Hematopoietic multipotent progenitor cell treated with erythropoietin and hydrocortisone succinate and interleukin-3 and kit ligand, for 8 days (in vitro differentiated cells): ENCODE measurements at regions not wholly inside any gene's neighbourhood (a gene's known extent, or its start where the extent isn't known, plus 50 kb on each side); places are given as distances from the start of the nearest gene placed in this dataset.

Source experiments
- DNase-seq: peaks from one replicate; pipeline ENCODE4 v3.0.0-alpha.2; 2015

DNA sequence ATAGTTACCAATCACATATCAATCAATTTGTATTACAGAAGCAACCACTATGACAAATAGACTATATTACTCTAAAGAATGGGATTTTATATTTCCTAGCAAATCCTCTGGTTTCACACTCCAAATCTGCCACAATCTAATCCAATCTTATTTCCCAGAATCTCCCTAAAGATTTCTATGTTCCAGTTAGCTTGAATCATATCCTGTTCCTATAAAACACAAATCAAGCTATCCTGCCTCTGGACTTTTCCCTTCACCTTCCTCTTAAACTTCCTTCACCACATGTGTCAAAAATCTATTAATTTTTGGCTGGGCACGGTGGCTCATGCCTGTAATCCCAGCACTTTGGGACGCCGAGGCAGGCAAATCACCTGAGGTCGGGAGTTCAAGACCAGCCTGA lies 50.0 kb downstream of the PIK3C2A start:
- no peak for DNase-seq

- DNase-seq, result no peak
Measured at GRCh38 chr11:17156283-17156682, 51.5 kb downstream of the PIK3C2A start.

DNA sequence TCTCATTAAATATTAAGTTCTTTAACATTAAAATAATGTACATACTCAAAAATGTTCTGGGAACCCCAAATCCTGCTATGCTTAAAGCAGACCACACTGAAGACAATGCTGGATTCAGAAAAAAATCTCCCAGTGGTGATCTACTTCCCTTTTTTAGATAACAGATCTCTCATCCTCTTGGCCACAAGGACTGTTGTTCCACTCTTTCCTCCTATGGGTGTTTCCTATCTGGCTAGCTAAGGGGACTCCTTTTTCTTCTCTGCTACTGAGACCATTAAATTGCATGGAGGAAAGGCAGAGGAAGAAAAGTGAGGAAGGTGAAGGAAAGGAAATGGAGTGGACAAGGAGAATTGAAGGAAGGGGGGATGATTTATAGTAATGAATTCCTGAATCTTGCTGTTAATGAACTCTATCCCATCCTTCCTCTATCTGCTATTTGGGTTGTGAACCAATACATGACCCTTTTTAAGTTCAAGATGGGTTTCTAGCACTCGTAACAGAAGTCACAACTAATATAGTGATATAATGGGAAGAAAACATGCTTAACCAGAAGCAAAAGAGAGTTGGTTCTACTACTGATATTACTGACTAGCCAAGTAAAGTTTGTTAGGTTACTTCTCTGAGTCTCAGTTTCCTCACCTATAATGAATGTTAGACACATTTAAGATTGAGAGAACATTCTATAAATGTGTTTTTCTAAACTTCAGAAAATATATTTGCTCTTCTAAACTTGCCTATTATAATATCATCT lies 53.2 kb downstream of the PIK3C2A start:
- peak; percentile 22 for DNase-seq

- no peak for DNase-seq
Measured at GRCh38 chr11:17153757-17154156, 54.0 kb downstream of the PIK3C2A start.

- DNase-seq, result no peak
Measured at GRCh38 chr11:17152306-17152705, 55.5 kb downstream of the PIK3C2A start.

GRCh38 chr11:17150521-17150920 lies 57.3 kb downstream of the PIK3C2A start:
- no peak for DNase-seq

GRCh38 chr11:17148536-17148935 lies 59.2 kb downstream of the PIK3C2A start:
- no peak for DNase-seq

- no peak for DNase-seq
Measured at GRCh38 chr11:17145972-17146371, 61.8 kb downstream of the PIK3C2A start.

- DNase-seq, result no peak
Measured at GRCh38 chr11:17142450-17142849, 65.0 kb upstream of the RPS13 start.

DNA sequence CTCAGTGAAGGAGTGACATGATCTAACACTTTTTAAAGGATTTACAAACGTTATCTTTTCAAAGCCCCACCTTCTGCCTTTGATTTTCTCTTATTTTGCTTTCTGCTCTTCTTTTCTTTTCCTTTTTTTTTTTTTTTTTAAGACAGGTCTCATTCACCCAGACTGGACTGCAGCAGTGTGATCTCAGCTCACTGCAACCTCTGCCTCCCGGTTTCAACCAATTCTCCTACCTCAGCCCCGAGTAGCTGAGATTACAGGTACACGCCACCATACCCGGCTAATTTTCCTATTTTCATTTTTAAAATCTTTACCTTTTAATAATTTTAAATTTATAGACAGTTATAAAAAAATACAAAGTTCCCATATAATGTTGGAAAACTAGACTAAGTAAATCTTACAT lies 63.7 kb upstream of the RPS13 start:
- no peak for DNase-seq

DNA sequence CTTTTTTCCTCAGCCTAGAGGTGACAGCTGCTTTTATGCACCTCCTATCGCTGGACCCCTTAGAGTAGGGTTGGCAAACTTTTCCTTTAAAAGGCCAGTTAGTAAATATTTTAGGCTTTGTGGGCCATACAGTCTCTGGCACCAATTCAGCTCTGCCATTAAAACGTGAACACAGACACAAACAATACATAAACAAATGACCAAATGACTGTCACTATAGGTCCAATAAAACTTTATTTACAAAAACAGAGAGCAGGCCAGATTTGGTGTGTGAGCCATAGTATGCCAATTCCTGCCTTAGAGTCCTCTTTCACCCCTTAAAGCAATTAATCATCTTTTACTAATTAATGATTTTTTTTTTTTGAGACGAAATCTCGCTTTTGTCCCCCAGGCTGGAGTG lies 61.1 kb upstream of the RPS13 start:
- no peak for DNase-seq

- DNase-seq, result no peak
Measured at GRCh38 chr11:17135916-17136683, 58.6 kb upstream of the RPS13 start.

- DNase-seq, result no peak
Measured at GRCh38 chr11:17132654-17133053, 55.2 kb upstream of the RPS13 start.

DNA sequence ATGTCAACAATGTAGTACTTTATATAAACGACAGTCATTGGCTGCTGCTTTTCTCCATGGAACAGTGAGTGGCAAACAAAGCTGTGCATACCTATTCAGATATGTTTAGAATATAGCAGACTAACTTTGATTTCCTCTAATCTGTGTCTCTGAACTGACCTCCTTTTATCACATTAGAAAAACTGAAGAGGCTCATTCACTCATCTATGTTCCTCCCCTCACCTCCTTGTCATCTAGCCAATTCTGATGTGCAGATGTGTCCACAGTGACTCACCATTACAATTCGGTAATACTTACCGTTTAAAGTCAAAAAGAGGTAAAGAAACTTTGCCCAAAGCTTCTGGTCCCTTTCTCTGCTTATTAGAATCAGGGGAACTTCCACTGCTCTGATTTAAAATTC lies 51.5 kb upstream of the RPS13 start:
- DNase-seq, result no peak
